Motor neuron (in vitro differentiated cells): ENCODE measurements at regions not wholly inside any gene's neighbourhood (a gene's known extent, or its start where the extent isn't known, plus 50 kb on each side); places are given as distances from the start of the nearest gene placed in this dataset.
"Not testable (repeated sequence)": the region's sequence is repeated elsewhere in the genome, so short reads cannot be mapped to it uniquely, and the experiment has no call there.

ENCODE experiments used
- ATAC-seq, 8 experiments: fragments of 200-7000 bp; cut with Tn5 transposase; replicated peaks in 6 of 8; 2 replicates each; pipeline ENCODE4 v1.8.0; 2021; ENCODE audit warnings: mild to moderate bottlenecking in 8 of 8, moderate library complexity in 8 of 8
- H3K27ac ChIP-seq, 2 donors: fragments of 250-450 bp; sonication (Bioruptor Pico); 2 replicates each; pipeline ENCODE4 v1.9.0; 2021; ENCODE audit warnings: antibody characterized with exemption in 2 of 2, mild to moderate bottlenecking in 2 of 2, moderate library complexity in 1 of 2
- H3K4me1 ChIP-seq, 2 donors: fragments of 250-450 bp; sonication (Bioruptor Pico); replicated peaks in 1 of 2; 2 replicates each; pipeline ENCODE4 v1.6.1; 2021; ENCODE audit warnings: antibody characterized with exemption in 2 of 2, mild to moderate bottlenecking in 2 of 2, moderate library complexity in 1 of 2
- H3K4me3 ChIP-seq, 5 donors: fragments of 250-450 bp; sonication (Bioruptor Pico); 2 replicates each; pipeline ENCODE4 v1.9.0; 2021; ENCODE audit warnings: antibody characterized with exemption in 5 of 5, mild to moderate bottlenecking in 5 of 5, moderate library complexity in 4 of 5
- WGBS, 10 experiments: fragments of 450-650 bp; shearing (Covaris generic); methylation state at CpG; one replicate each; pipeline ENCODE4 v1.0.0; 2022; 5-methylcytosine and 5-hydroxymethylcytosine counted together
- in situ Hi-C, 9 experiments: fragments of 400-800 bp; cut with MboI; loops; one replicate each; pipeline ENCODE4 v1.15.0; 2021; ENCODE audit warnings: low sequenced_read_pairs in 9 of 9, low pct_unique_long_range_greater_than_20kb in 2 of 9; ENCODE audit not compliant: unreplicated experiment in 9 of 9

DNA sequence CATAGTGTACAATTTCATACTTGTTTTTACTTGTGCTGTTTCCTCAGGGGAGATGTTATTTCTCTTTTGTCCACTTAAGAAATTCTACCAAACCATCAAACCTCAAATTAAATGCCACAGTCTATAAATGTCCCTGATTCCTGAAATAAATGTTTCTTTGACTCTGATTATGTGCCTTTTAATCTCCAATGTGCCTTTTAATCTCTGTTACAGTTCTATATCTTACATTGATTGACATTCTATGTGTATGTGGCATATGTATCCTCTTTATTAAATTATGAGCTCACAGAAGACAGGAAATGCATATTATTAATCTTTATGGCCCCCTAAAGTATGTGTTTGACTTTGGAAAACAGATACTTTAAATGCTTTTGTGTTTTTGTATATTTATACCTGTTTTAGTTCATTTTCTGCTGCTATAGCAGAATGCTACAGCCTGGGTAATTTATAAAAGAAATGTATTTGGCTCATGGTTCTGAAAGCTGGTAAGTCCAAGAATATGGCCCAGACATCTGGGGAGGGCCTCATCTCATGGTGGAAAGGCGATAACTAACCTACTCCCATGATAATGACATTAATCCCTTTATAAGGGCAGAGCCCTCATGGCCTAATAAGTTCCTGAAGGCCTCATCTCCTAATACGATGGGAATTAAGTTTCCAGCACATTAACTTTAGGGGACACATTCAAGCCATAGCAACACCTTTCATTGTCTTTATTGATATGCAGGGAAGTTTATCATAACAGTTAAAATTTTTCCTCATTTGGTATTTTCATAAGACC, 403.9 kb downstream of the LIG4 start:
- in situ Hi-C loops, result no loop called here
- Histone ChIP-seq H3K27ac (no peak overlapping the region), H3K4me3 (no peak overlapping the region), H3K4me1 (peaks cover 3 to 5% of the 10 kb centered on the region in 2 donors)
- peak in 1 of 8 experiments; percentile 2 for ATAC-seq
- WGBS, 10 experiments, result 20 to 100% (median 89%) methylated on average over 1 to 2 of the region's 2 CpGs; no CpG with 5 or more reads in 2 of the 10 experiments

DNA sequence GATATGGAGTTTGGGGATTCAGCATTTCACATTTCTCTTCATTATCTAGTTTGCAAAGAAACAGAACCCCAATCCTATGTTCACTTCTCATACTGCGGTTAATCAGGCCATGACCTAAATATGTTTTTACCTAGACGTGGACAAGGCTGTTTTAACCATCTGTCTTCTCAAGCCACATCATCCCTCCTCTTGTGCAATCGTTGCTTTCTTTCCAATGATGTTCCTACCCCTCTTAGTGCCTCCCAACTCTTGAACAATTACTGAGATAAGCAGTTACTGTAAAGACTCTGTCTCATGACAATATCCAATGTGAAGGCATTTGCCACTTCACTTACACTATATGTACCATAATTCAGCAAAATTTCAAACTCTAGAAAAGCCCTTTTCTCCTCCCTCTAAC, 406.2 kb downstream of the LIG4 start:
- 60 to 94% (median 85%) methylated on average over 1 to 3 of the region's 3 CpGs; no CpG with 5 or more reads in 3 of the 10 experiments for WGBS, 10 experiments
- in situ Hi-C loops, result no loop called here
- no peak for ATAC-seq
- H3K4me3 ChIP-seq, result no peak overlapping the region
- no peak overlapping the region for H3K27ac ChIP-seq
- H3K4me1 ChIP-seq, result peaks cover 3 to 5% of the 10 kb centered on the region in 2 donors

DNA sequence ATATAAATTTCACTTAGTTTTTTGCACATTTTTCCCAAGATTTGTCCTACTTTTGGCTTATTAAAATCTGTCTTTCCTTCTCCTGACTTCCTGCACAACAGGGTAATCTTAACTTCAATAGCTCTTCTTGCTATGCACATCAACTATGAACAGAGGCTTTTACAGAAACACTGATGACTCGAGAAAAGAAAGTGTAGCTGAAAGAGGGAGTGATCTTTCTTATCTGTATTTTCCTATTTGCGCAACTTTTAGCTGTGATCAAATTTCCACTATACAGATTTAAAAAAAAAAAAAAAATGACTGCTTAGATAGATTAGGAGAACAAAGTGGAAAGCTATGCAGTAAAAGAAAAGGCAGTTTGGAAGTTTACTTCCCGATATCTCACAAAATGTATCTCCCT, 406.9 kb downstream of the LIG4 start:
- 23 to 100% (median 70%) methylated on average over 1 to 3 of the region's 3 CpGs for WGBS, 10 experiments

DNA sequence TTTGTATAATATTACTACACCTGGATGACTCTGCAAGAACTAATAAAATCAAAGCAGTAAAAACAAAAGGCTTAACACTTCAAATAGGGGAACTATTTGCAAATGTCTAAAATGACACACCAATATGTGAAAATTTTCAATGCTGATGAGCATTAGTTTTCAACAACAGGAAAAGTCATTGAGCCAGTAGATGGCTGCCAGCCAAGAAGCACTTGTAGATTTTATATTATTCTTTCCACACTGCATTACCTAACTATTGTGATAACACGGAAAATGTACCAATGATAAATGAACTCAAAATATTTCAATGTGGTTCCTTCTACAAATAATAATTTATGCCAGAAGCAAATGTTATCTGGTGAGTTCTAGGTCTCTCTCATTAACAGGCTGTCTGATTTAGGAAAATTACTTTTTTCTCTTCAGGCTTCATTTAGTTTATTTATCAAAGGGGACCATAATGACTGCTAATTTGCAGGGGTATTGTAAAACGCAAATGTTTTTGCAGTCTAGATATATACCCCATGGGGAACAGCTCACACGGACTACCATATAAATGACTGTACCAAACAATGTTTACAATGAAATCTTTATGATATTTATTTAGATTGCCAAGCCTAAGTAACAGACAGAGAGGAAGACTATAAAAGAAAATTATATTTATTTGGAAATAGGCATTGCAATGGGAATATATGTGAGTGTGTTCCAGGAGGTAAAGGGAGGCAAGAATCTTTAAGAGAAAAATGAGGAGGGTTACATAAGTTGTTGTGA, 407.8 kb downstream of the LIG4 start:
- Histone ChIP-seq H3K4me3 (no peak overlapping the region), H3K4me1 (peaks cover 3 to 5% of the 10 kb centered on the region in 2 donors), H3K27ac (no peak overlapping the region)
- whole genome bisulfite sequencing, 10 experiments, result 0 to 87% (median 68%) methylated on average over 2 to 3 of the region's 3 CpGs; no CpG with 5 or more reads in 1 of the 10 experiments
- no peak for ATAC-seq
- in situ Hi-C loops, result no loop called here

More for the DNA sequence above, 406.9 kb downstream of the LIG4 start:
- no peak overlapping the region for H3K27ac ChIP-seq
- in situ Hi-C loops, result no loop called here
- ATAC-seq, result no peak
- peaks cover 3 to 5% of the 10 kb centered on the region in 2 donors for H3K4me1 ChIP-seq
- H3K4me3 ChIP-seq, result no peak overlapping the region

DNA sequence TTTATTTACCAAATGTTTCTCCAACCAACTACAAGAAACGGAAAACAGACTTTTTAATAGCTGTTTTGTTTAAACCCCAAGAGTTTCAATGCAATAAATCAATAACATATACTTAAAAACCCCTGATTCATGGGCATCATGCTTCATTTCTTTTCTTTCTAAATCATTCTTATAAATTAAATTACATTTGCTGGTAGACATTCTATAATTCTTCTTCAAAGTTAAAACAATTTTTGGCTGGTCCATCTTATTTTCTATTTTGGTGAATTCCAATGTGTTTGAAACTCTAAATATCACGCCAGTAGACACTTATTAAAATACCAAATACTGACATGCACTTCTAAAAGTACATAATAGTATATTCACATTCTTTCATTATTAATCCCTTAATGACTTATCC, 408.6 kb downstream of the LIG4 start:
- in situ Hi-C loops, result no loop called here
- Histone ChIP-seq H3K4me1 (peaks cover 3 to 5% of the 10 kb centered on the region in 2 donors), H3K4me3 (no peak overlapping the region), H3K27ac (no peak overlapping the region)
- no peak for ATAC-seq
- WGBS, 10 experiments, result 18 to 100% (median 75%) methylated on average over 1 to 2 of the region's 2 CpGs; no CpG with 5 or more reads in 1 of the 10 experiments

DNA sequence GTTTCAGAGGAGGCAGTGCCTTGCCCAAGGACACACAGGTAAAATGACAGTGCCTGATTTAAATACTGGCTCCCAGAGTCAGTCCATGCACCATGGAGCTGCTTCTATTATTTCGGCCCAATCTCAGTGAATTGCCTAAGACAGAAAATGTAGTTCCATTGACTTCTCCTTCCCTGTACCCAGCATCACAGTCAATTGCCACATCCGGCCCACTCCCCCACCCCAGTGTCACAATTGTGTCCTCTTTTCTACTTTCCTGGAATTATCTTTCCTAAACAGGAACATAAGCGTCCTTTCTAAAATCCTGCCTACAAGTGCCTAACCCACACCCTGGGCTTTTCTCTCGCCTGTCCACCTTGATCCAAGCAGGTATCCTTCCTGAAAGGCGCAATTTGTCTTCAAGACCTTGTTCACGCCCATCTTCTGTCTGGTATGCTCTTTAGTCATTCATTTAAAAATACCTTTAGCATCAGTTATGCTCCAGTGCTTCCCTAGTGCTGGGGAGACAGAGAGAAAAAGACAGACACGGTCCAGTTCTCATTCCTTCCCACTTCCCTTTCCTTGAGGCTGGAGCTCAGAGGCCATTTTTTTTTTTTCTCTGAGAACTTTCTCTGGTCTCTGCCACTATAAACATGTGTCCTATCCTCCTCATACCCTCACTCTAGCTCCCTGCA, 411.4 kb downstream of the LIG4 start:
- no peak for ATAC-seq
- WGBS, 10 experiments, result 33 to 100% (median 80%) methylated on average over 1 to 7 of the region's 7 CpGs; no CpG with 5 or more reads in 2 of the 10 experiments
- Histone ChIP-seq H3K27ac (no peak overlapping the region), H3K4me3 (no peak overlapping the region), H3K4me1 (no peaks in the 10 kb centered on the region)
- in situ Hi-C loops, result no loop called here

DNA sequence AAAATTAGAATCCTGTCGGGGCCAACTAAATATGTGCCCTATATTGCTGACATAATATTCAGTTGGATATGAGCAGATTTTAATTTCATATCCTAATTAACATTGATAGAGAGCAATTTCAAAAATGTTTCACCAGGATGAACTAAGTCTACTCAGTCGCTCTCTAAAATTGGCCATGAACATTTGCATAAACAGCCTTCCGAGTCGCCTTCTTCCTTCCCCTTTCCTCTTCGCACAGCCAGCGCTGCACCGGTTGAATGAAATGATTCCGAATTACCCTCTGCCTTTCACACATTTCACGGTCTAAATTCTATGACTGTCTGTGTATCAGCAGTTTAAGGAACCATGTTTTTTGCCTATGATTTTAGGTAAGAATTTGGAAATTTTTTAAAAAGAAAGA, 413.7 kb downstream of the LIG4 start:
- Histone ChIP-seq H3K27ac (no peak overlapping the region), H3K4me1 (no peaks in the 10 kb centered on the region), H3K4me3 (no peak overlapping the region)
- ATAC-seq, result no peak
- in situ Hi-C loops, result no loop called here
- 51 to 93% (median 84%) methylated on average over 5 to 9 of the region's 9 CpGs; no CpG with 5 or more reads in 1 of the 10 experiments for WGBS, 10 experiments

DNA sequence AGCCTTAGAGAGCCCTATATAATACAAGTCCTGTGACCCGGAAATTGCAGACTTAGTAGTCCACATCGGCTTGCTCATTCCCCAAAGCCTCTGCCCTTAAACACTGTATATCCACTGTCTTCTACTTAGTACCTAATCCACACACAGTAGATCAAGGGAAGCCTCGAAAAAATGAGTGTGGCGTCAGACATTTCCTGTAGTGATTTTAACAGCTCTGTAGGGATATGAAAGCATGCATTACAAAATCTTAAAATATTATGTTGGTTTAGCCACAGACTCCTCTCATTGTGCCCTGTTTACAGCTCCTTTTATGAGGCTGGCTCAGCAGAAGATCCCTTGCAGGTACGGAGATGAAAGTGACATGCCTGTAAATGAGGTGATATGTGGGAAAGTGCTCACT, 416.3 kb downstream of the LIG4 start:
- H3K27ac ChIP-seq, result no peak overlapping the region
- no peak for ATAC-seq
- no peaks in the 10 kb centered on the region for H3K4me1 ChIP-seq
- no peak overlapping the region for H3K4me3 ChIP-seq
- WGBS, 10 experiments, result 5 to 100% (median 69%) methylated on average over 2 to 5 of the region's 5 CpGs
- in situ Hi-C loops, result no loop called here

DNA sequence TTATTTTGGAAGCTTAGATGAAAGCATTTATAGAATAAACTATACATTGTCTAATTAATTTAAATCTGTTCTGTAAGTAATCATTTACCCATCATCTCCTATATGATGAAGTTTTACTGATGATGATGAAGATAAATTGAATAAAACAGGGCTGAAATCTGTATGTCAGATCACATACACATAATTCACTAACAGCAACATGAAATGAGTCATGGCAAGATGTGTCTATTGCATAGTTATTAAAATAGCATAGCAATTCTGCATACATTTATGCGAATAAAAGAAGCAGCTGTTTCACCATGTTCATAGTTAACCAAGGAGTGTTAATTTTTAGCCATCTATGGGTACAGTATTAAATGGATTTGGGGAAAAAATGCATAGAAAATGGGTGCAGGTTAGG, 424.9 kb downstream of the LIG4 start:
- H3K4me1 ChIP-seq, result no peaks in the 10 kb centered on the region
- peak in 1 of 8 experiments; percentile 80 for ATAC-seq
- WGBS, 10 experiments, result 0 to 100% (median 80%) methylated on average over 1 of the region's 1 CpG; no CpG with 5 or more reads in 2 of the 10 experiments
- H3K4me3 ChIP-seq, result no peak overlapping the region
- in situ Hi-C loops, result no loop called here
- no peak overlapping the region for H3K27ac ChIP-seq

DNA sequence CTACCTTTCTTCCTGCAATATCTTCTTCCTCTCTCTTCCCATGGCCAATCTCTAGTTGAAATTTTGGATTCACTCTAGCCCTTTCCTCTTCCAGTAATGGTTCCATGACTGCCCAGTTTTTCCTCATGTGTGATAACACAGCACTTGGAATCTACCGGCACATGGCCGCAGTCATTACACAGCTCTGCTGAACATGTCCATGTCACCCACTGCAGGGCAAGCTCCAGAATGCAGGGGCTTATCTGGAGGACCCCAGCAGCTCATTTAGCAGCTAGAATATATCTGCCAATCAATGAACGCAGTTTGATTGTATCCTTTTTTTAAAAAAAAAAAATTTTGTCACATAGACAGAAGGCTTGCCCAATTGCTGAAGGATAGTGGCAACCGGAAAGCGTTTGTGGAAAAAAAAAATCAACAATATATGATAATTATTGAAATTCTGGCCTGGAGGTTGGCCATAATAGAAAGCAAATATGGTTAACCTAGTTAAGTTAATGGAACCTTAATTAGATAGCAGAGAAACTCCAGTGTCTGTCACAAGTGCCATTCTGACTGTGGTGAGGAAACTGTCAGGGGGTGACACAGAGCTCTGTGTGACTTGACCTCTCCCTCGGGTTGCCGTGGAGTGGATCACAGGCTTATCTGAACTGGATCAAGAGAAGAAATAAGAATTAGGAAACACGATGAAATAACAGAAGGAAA, 426.7 kb downstream of the LIG4 start:
- Histone ChIP-seq H3K4me3 (no peak overlapping the region), H3K27ac (no peak overlapping the region), H3K4me1 (no peaks in the 10 kb centered on the region)
- in situ Hi-C loops, result no loop called here
- 22 to 100% (median 83%) methylated on average over 1 to 8 of the region's 8 CpGs for WGBS, 10 experiments
- no peak for ATAC-seq

DNA sequence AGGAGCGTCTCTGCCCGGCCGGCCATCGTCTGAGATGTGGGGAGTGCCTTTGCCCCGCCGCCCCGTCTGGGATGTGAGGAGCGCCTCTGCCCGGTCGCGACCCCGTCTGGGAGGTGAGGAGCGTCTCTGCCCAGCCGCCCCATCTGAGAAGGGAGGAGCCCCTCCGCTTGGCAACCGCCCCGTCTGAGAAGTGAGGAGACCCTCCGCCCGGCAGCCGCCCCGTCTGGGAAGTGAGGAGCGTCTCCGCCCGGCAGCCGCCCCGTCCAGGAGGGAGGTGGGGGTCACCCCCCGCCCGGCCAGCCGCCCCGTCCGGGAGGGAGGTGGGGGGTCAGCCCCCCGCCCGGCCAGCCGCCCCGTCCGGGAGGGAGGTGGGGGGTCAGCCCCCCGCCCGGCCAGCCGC, 432.7 kb downstream of the LIG4 start:
- in situ Hi-C loops, result not testable (repeated sequence)

DNA sequence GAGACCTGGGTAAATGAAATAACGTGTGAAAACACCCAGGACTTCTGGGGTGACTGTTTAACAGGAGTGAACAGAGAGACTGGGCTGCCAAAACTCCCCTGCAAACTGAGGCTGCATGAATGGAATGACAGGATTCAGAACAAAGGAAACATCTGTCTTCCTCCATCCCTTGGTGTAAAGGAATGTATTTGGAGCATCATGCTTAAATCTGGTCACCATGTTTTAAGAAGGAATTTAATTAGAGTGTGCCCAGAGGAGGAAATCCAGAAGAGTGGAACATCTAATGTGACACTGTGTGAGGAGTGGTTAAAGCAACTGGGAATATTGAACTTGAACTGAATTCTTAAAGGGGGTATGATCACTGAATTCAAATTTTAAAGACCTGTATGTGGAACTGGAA, 437.2 kb downstream of the LIG4 start:
- peaks cover 0 to 2% of the 10 kb centered on the region in 2 donors for H3K4me1 ChIP-seq
- no peak for ATAC-seq
- H3K27ac ChIP-seq, result no peak overlapping the region
- 18 to 100% (median 67%) methylated on average over 1 of the region's 1 CpG; no CpG with 5 or more reads in 2 of the 10 experiments for whole genome bisulfite sequencing, 10 experiments
- no peak overlapping the region for H3K4me3 ChIP-seq
- in situ Hi-C loops, result no loop called here

More for the DNA sequence above, 432.7 kb downstream of the LIG4 start:
- not testable (repeated sequence) for H3K4me3 ChIP-seq, H3K27ac ChIP-seq, ATAC-seq, H3K4me1 ChIP-seq
- no CpG with 5 or more reads among the region's 39 CpGs for WGBS, 10 experiments

DNA sequence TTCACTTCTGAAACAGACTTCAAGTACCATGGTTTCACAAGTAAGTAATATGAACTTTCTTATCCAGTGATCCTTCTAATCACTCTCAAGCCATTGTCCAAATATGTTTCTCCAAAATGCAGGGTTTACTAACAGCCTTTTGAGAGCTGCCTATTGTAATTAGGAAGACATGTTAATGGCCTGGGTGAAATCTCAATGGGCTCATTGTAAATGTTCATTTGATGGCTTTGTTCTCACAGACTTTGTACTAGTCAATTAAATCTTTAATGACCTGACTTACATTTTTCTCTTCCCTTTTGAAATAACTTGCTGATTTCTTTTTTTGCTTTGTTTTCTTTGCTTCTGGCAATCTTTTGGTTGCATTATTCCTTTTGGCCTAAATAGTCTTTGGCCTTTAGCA, 444.8 kb downstream of the LIG4 start:
- no peak for ATAC-seq
- peaks cover 16 to 31% of the 10 kb centered on the region in 2 donors for H3K4me1 ChIP-seq
- H3K4me3 ChIP-seq, result no peak overlapping the region
- in situ Hi-C loops, result no loop called here
- H3K27ac ChIP-seq, result no peak overlapping the region
